HL-60/S4 (cell line): ENCODE measurements at regions not wholly inside any gene's neighbourhood (a gene's known extent, or its start where the extent isn't known, plus 50 kb on each side); places are given as distances from the start of the nearest gene placed in this dataset.
"Not testable (repeated sequence)": the region's sequence is repeated elsewhere in the genome, so short reads cannot be mapped to it uniquely, and the experiment has no call there.

Experiments
- in situ Hi-C: fragments of 300-500 bp; cut with MboI; formaldehyde crosslinking; loops from 2 replicates; pipeline ENCODE4 v1.14.3; 2022; ENCODE audit warnings: low sequenced_read_pairs

- in situ Hi-C loops = no loop called here
These were observed 119.7 kb downstream of the GASK1B start for GRCh38 chr4:158053086-158053485.

GRCh38 chr4:158051401-158052235 lies 121.2 kb downstream of the GASK1B start:
- in situ Hi-C loops = no loop called here

- in situ Hi-C loops = no loop called here
These were observed 121.9 kb downstream of the GASK1B start for GRCh38 chr4:158050942-158051341.

DNA sequence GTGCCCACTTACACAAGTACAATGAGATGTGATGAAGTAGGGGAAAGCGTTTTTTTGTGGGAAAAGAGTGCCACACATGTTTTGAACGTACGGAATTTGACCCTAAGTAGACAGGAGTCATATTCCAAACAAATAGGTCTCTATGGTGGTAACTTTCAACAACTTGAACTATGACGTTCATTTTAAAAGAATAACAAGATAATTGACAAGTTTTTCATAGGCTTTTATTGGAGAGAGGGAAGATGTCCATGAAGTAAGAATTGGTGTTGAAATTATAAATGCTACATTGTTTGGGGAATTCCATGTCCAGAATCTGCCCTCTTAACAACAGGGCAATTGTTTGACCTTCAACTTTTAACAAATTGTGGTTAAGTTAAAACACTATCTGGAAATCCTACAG lies 126.5 kb downstream of the GASK1B start:
- in situ Hi-C loops = no loop called here

DNA sequence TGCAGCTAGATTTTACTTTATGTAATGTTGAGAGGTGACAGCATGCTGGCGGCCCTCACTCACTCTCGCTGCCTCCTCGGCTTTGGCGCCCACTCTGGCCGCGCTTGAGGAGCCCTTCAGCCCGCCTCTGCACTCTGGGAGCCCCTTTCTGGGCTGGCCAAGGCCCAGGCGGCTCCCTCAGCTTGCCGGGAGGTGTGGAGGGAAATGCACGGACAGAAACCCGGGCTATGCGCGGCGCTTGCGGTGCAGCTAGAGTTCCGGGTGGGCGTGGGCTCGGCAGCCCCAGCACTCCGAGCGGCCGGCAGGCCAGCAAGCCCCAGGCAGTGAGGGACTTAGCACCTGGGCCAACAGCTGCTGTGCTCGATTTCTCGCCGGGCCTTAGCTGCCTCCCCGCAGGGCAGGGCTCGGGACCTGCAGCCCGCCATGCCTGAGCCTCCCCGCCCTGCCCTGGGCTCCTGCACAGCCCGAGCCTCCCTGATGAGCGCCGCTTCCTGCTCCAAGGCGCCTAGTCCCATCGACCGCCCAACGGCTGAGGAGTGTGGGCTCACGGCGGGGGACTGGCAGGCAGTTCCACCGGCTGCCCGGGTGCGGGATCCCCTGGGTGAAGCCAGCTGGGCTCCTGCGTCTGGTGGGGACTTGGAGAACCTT lies 128.7 kb downstream of the GASK1B start:
- in situ Hi-C loops = no loop called here

DNA sequence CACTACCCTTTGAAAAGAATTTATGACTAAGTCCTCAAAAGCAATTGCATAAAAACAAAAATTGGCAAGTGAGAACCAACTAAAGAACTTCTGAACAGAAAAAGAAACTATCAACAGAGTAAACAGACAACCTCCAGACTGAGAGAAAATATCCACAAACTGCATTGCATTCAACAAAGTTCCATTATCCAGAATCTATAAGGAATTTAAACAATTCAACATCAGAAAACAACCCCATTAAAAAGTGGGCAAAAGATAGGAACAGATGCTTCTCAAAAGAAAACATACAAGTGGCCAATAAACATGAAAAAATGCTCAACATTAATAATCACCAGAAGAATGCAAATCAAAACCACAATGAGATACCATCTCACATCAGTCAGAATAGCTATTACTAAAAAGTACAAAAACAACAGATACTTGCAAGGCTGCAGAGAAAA lies 130.2 kb downstream of the GASK1B start:
- in situ Hi-C loops = no loop called here

DNA sequence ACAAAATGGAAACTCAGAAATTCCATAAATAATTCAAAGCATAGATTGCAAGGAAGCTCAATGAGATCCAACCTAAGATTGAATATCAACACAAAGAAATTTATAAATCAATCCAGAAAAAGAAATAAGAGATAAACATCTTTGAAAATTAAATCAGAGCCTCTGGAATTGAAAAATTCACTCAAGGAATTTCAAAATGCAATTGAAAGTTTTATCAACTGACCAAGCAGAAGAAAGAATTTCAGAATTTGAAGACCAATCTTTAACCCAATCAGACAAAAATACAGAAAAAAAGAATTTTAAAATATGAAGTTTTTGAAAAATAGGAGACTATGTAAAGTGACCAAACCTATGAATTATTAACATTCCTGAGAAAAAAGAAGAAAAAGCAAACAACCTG lies 134.1 kb downstream of the GASK1B start:
- in situ Hi-C loops = no loop called here

DNA sequence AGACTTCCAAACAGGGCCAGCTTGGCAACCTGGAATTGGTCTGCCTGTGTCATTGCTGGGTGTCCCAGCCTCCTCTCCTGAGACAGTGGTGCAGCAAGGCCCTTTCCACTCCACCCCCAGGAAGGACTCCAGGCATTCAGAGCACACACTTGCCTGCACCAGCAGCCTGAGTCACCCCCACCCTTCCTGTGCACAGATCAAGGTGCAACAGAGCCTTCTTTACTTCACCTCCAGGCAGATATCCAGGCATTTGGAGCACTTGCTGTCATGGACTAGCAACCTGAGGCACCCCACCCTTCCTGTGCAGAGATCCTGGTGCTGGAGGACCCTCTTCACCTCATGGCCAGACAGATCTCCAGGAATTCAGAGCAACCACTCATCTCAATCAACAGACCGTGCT lies 135.8 kb downstream of the GASK1B start:
- in situ Hi-C loops = no loop called here

- in situ Hi-C loops = no loop called here
These were observed 137.1 kb downstream of the GASK1B start for GRCh38 chr4:158035662-158036195.

DNA sequence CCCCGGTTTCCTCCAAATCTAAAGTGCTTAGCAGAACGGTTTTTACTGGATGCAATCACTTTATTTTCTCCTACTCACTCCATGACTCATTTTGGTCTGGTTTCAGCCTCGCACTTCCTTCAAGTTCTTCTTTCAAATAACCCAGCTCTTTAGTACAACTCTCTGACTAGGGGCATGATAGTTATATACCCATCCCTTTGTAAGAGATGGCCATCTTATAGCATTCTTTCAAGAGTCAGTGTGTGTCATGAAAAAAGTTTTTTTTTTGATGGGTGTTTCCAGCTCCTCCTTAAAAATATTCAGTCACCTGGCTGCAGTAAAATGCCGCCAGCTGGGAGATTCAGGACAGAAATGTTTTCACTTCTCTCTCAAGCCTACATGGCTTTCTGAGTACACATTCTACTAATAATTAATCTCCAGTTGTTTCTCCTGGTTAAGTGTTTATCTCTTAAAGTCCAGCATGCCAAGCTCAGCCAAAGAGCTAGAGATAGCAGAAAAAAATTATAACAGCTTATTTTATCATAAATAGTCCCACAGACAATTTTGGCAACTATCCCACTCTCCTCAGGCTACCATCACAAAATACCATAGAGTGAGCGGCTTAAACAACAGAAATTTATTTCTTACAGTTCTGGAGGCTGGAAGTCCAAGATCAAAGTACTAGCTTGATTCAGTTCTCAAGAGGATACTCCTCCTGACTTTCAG lies 139.3 kb downstream of the GASK1B start:
- in situ Hi-C loops = no loop called here

DNA sequence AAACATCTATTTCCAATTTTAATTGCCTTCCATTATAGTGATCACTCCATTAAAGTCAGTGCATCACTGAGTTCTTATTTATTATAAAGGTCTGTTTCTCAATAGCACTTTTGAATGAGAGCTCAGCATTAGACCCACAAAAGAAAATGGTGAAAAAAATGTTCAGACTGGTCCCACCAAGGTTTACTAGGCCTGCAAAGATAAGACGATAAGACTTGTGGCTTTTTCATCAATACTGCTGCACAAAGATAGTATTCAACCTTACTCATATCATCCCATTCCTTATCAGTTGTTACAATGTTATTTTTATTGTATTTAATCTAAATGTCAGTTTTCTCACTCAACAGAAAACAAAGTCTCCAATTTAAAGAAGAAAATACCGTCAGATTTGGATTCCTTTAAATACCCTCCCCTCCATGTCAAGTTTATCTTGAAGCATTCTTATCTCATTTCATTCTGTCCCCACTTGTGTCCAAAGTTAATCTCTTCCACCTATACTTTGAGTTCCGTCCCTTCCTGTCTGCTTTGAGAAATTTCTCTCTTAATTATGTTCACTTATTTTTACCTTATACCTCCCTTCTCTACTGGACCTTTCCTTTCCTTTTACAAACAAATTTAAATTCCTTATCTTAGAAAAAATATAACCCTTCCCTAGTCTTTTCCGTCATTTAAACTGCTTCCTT lies 140.0 kb downstream of the GASK1B start:
- in situ Hi-C loops = no loop called here

GRCh38 chr4:158028381-158028780 lies 144.4 kb downstream of the GASK1B start:
- in situ Hi-C loops = not testable (repeated sequence)

DNA sequence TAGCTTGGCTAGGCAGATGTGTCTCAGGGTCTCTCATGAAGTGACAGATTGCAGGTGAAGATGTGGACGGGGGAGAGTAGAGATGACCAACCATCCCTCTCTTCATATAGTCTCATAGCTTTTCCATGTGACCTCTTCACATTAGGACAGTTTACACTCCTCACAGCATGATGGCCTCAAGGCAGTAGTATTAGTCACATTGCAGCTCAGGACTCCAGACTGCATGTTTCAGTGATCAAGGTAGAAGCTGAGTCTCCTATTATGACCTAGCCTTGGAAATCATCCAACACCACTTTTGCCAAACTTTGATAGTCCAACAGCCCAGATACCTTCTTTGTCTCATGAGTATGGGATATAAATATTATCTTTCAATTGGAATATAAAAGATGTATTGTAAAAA lies 147.7 kb downstream of the GASK1B start:
- in situ Hi-C loops = no loop called here

DNA sequence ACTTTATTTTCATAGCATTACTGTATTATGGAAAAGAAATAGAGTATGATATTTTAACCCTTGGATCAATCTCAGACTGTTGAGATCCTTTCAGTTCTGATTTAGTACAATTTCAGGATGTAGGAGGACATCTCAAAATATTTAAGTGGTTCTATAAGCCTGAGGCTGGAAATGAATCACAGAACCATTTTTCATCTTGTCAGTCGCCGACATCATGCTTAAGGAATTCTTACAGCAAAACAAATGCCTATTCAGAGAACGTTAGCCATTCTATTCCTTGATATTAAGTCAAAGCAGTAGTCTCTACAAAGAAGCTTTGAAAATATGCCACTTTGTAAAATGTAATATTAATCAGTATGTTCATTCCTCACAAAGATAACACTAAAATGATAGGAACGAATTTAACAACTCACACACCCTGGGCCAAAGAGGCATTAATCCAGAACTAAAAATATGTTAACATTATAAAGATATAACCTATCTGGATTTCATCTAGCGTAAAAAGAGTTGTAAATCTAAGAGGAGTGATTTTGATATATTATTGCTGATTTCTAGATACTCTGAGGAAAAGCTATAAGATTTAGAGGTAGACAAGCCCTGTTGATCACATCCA lies 152.0 kb downstream of the GASK1B start:
- in situ Hi-C loops = no loop called here

- in situ Hi-C loops = no loop called here
These were observed 152.6 kb downstream of the GASK1B start for GRCh38 chr4:158020176-158020575.

- in situ Hi-C loops = no loop called here
These were observed 154.0 kb downstream of the GASK1B start for GRCh38 chr4:158018831-158019230.

DNA sequence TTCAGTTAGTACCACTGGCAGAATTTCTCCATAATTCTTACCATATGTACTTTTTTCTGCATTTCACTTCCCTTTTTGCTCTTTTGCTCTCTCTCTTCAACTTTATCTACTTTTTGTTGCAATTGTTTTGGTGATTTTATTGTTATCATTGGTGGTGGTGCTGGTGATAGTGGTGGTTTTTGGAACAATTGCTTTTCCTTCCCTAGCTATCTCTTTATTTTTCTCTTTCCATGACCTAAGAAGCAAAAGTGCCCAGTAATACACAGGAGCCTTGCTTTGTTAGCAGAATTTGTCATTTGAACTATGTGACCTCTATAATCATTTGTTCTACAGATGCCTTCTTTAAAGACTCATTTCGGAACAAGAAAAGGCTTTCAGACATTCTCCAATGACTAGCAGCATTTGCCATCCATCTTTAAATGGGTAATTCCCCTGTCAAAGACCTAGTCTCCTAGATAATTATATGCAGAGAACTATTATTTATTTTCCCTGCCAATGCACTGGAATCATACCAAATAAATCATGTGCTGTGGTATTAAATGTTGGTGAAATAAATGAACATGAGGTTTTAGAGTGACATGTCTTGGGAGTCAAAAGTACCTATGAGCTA lies 154.5 kb downstream of the GASK1B start:
- in situ Hi-C loops = no loop called here

- in situ Hi-C loops = no loop called here
These were observed 156.3 kb downstream of the GASK1B start for GRCh38 chr4:158016511-158016910.

DNA sequence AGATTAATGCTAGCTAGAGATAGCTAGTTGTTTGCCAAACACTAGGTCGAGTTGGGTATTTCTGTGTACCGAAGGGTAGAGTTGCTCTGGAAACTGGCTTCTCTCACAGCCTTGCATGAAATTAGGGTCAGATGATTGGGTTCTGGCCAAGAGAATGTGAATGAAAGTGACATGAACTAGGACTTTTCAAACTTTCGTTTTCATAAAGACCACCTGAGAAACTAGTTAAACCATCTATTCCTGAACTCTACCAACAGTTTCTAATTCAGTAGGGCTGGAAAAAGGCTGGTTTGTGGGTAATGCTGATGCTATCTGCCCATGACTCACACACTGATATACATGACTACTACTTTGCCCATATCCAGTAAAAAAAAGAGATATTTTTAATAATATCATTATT lies 157.6 kb downstream of the GASK1B start:
- in situ Hi-C loops = no loop called here

DNA sequence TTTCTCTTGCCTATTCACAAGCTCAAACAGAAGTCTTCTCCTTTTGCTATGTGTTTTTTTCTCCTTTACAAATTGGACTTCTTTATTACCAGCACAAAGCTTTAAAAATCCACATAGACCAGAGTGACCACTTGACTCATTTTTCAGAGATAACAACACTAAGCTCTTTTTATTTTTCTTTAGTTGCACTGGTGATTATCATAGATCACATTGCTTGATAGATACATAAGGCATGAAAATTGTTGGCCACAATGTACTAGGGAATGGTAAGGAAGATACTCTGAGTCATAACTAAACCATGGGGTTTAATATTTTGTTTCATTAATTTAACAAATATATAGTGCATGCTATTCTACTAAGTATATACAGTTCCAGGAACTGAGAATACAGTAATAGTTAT lies 159.0 kb downstream of the GASK1B start:
- in situ Hi-C loops = no loop called here
